ENCODE measurements at regions not wholly inside any gene's neighbourhood (a gene's known extent, or its start where the extent isn't known, plus 50 kb on each side); places are given as distances from the start of the nearest gene placed in this dataset.
A peak's percentile ranks its signal among the peaks of the same experiment; 100 is the strongest.

GRCh38 chr9:129337336-129338140 is 159.5 kb upstream of the IER5L start:
- Histone ChIP-seq H3K9ac (ENCODE audit: low read depth in 1 of 2, low read length in 2 of 2) (peak overlapping the region in 1 of 2 donors; percentile 14), H3K27ac (ENCODE audit: low read depth in 1 of 2, low read length in 2 of 2) (no peak overlapping the region)
- no peak for DNase-seq (ENCODE audit: low spot score)

GRCh38 chr9:129336601-129337331 is 158.7 kb upstream of the IER5L start:
- H3K9ac ChIP-seq (ENCODE audit: low read depth in 1 of 2, low read length in 2 of 2), result peak overlapping the region in 1 of 2 donors; percentile 33
- no peak for DNase-seq (ENCODE audit: low spot score)
- H3K4me3 ChIP-seq (ENCODE audit: low read depth in 1 of 3, low read length in 3 of 3), result peak overlapping the region in 1 of 3 donors; percentile 40

More at GRCh38 chr9:129337336-129338140, 159.5 kb upstream of the IER5L start:
- Histone ChIP-seq H3K36me3 (ENCODE audit: control insufficient read depth in 4 of 4, insufficient read depth in 3 of 4, low read depth in 1 of 4, low read length in 3 of 4) (no peaks in the 10 kb centered on the region), H3K4me3 (ENCODE audit: low read depth in 1 of 3, low read length in 3 of 3) (peak overlapping the region in 1 of 3 donors; percentile 40), H3K9me3 (ENCODE audit: control insufficient read depth in 4 of 4, low read length in 3 of 4) (no peaks in the 10 kb centered on the region), H3K27me3 (ENCODE audit: control insufficient read depth in 4 of 4, insufficient read depth in 4 of 4, low read length in 3 of 4) (no peaks in the 10 kb centered on the region), H3K4me1 (ENCODE audit: control insufficient read depth in 4 of 4, insufficient read depth in 4 of 4, low read length in 3 of 4) (peaks cover 12 to 30% (median 19%) of the 10 kb centered on the region in 4 donors)
- TF ChIP-seq, protein P1, sequence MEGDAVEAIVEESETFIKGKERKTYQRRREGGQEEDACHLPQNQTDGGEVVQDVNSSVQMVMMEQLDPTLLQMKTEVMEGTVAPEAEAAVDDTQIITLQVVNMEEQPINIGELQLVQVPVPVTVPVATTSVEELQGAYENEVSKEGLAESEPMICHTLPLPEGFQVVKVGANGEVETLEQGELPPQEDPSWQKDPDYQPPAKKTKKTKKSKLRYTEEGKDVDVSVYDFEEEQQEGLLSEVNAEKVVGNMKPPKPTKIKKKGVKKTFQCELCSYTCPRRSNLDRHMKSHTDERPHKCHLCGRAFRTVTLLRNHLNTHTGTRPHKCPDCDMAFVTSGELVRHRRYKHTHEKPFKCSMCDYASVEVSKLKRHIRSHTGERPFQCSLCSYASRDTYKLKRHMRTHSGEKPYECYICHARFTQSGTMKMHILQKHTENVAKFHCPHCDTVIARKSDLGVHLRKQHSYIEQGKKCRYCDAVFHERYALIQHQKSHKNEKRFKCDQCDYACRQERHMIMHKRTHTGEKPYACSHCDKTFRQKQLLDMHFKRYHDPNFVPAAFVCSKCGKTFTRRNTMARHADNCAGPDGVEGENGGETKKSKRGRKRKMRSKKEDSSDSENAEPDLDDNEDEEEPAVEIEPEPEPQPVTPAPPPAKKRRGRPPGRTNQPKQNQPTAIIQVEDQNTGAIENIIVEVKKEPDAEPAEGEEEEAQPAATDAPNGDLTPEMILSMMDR (IDR thresholded peaks at IDR 0.05; ENCODE audit: low read depth, low read length, missing input control), result no peak
- TF ChIP-seq HNF4A (conservative IDR thresholded peaks at IDR 0.05) (no peak), MAX (IDR thresholded peaks at IDR 0.05) (no peak)
- WGBS, result 76% methylated on average over 27 of the region's 27 CpGs

More at GRCh38 chr9:129336601-129337331, 158.7 kb upstream of the IER5L start:
- 19% methylated on average over 56 of the region's 56 CpGs for WGBS
- no peaks in the 10 kb centered on the region for H3K36me3 ChIP-seq (ENCODE audit: control insufficient read depth in 4 of 4, insufficient read depth in 3 of 4, low read depth in 1 of 4, low read length in 3 of 4)
- H3K9me3 ChIP-seq (ENCODE audit: control insufficient read depth in 4 of 4, low read length in 3 of 4), result no peaks in the 10 kb centered on the region
- no peak for TF ChIP-seq JUND (IDR thresholded peaks at IDR 0.05)
- TF ChIP-seq SP1 (IDR thresholded peaks at IDR 0.05), result no peak
- no peak for TF ChIP-seq ZBTB33 (IDR thresholded peaks at IDR 0.05)
- TF ChIP-seq FOXA2 (IDR thresholded peaks at IDR 0.05), result no peak
- no peak for TF ChIP-seq REST (IDR thresholded peaks at IDR 0.05)
- H3K27ac ChIP-seq (ENCODE audit: low read depth in 1 of 2, low read length in 2 of 2), result peak overlapping the region; percentile 19 to 53
- H3K27me3 ChIP-seq (ENCODE audit: control insufficient read depth in 4 of 4, insufficient read depth in 4 of 4, low read length in 3 of 4), result no peaks in the 10 kb centered on the region
- H3K4me1 ChIP-seq (ENCODE audit: control insufficient read depth in 4 of 4, insufficient read depth in 4 of 4, low read length in 3 of 4), result peaks cover 12 to 30% (median 19%) of the 10 kb centered on the region in 4 donors
